Epithelial cell of esophagus (primary cell): ENCODE measurements at regions not wholly inside any gene's neighbourhood (a gene's known extent, or its start where the extent isn't known, plus 50 kb on each side); places are given as distances from the start of the nearest gene placed in this dataset.

Experiments
- DNase-seq: peaks from one replicate; pipeline ENCODE4 v3.0.0; 2010; ENCODE audit warnings: low read depth
- H3K4me3 ChIP-seq: 2 replicates; pipeline ENCODE4 v1.5.1; 2011; ENCODE audit warnings: mild to moderate bottlenecking, low read length, control low read depth
- CTCF ChIP-seq: IDR thresholded peaks from 2 replicates; pipeline ENCODE4 v1.5.1; 2011; ENCODE audit warnings: low read depth, mild to moderate bottlenecking, low read length, control low read depth, inconsistent platforms; ENCODE audit not compliant: insufficient read depth; ENCODE audit errors: missing control alignments

- no peak for TF ChIP-seq CTCF
- peak; percentile 72 for DNase-seq
- H3K4me3 ChIP-seq, result no peak overlapping the region
Observed at GRCh38 chr13:106362707-106363106, 172.8 kb downstream of the EFNB2 start.

- no peak for TF ChIP-seq CTCF
- H3K4me3 ChIP-seq, result no peak overlapping the region
- no peak for DNase-seq
Observed at GRCh38 chr13:106361621-106362020, 173.8 kb downstream of the EFNB2 start.

GRCh38 chr13:106357198-106357597, 178.3 kb downstream of the EFNB2 start:
- no peak for TF ChIP-seq CTCF
- DNase-seq, result no peak
- no peak overlapping the region for H3K4me3 ChIP-seq

- TF ChIP-seq CTCF, result no peak
- no peak for DNase-seq
- H3K4me3 ChIP-seq, result no peak overlapping the region
Observed at GRCh38 chr13:106355866-106356265, 179.6 kb downstream of the EFNB2 start.

- no peak overlapping the region for H3K4me3 ChIP-seq
Observed at GRCh38 chr13:106354961-106355360, 180.5 kb downstream of the EFNB2 start.

GRCh38 chr13:106352850-106353249, 182.6 kb downstream of the EFNB2 start:
- no peak for DNase-seq
- TF ChIP-seq CTCF, result no peak
- no peak overlapping the region for H3K4me3 ChIP-seq

More at GRCh38 chr13:106354961-106355360, 180.5 kb downstream of the EFNB2 start:
- no peak for TF ChIP-seq CTCF
- DNase-seq, result no peak

- DNase-seq, result no peak
- no peak for TF ChIP-seq CTCF
- no peak overlapping the region for H3K4me3 ChIP-seq
Observed at GRCh38 chr13:106351251-106351650, 184.2 kb downstream of the EFNB2 start.
